Mesothelial cell of epicardium (in vitro differentiated cells): ENCODE measurements at regions not wholly inside any gene's neighbourhood (a gene's known extent, or its start where the extent isn't known, plus 50 kb on each side); places are given as distances from the start of the nearest gene placed in this dataset.

Source experiments
- DNase-seq, 2 experiments: peaks; one replicate each; pipeline ENCODE4 v3.0.0; 2021; ENCODE audit warnings: low spot score in 2 of 2; ENCODE audit not compliant: unreplicated experiment in 2 of 2
- H3K27ac Mint-ChIP-seq: 2 replicates; pipeline ENCODE4 v1.8.0; 2021; ENCODE audit warnings: mixed read lengths
- H3K27me3 Mint-ChIP-seq: 2 replicates; pipeline ENCODE4 v1.8.0; 2021; ENCODE audit warnings: low read depth, mixed read lengths
- H3K36me3 Mint-ChIP-seq: 2 replicates; pipeline ENCODE4 v1.8.0; 2021; ENCODE audit warnings: mixed read lengths
- H3K4me1 Mint-ChIP-seq: 2 replicates; pipeline ENCODE4 v1.8.0; 2021; ENCODE audit warnings: mixed read lengths
- H3K4me3 Mint-ChIP-seq: 2 replicates; pipeline ENCODE4 v1.8.0; 2021; ENCODE audit warnings: mild to moderate bottlenecking, moderate library complexity, mixed read lengths
- H3K9me3 Mint-ChIP-seq: 2 replicates; pipeline ENCODE4 v1.8.0; 2021; ENCODE audit warnings: mixed read lengths
- TF ChIP-seq, protein P1 (sequence below): fragments of 200-600 bp; sonication (generic); IDR thresholded peaks from one replicate; pipeline ENCODE4 v1.5.0; 2021; ENCODE audit warnings: antibody characterized with exemption; ENCODE audit not compliant: unreplicated experiment

DNA sequence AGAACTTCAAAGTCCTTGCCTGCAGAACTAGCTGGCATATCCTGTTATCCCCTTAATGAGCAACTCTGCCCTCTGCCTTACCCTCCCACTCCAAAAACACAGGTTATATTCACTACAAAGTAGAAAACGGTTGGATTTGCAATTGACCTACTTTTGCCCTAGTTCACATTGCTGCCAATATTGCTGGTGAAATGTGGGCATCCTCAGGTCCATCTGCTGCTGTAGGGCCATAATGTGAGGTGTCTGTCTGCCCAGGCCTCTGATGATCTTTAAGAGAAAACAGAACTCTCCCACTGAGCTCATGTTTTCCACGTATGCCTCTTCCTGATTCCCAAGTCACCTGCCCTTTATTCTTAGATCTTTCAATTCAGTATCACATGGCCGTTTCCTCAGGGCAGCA is 294.0 kb upstream of the CDH20 start:
- Mint-ChIP-seq H3K36me3 (no peaks in the 10 kb centered on the region), H3K27ac (no peak overlapping the region), H3K27me3 (no peaks in the 10 kb centered on the region), H3K9me3 (peaks cover 10% of the 10 kb centered on the region), H3K4me1 (no peaks in the 10 kb centered on the region), H3K4me3 (no peak overlapping the region)
- TF ChIP-seq, protein P1, sequence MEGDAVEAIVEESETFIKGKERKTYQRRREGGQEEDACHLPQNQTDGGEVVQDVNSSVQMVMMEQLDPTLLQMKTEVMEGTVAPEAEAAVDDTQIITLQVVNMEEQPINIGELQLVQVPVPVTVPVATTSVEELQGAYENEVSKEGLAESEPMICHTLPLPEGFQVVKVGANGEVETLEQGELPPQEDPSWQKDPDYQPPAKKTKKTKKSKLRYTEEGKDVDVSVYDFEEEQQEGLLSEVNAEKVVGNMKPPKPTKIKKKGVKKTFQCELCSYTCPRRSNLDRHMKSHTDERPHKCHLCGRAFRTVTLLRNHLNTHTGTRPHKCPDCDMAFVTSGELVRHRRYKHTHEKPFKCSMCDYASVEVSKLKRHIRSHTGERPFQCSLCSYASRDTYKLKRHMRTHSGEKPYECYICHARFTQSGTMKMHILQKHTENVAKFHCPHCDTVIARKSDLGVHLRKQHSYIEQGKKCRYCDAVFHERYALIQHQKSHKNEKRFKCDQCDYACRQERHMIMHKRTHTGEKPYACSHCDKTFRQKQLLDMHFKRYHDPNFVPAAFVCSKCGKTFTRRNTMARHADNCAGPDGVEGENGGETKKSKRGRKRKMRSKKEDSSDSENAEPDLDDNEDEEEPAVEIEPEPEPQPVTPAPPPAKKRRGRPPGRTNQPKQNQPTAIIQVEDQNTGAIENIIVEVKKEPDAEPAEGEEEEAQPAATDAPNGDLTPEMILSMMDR, result no peak
- DNase-seq, result no peak

DNA sequence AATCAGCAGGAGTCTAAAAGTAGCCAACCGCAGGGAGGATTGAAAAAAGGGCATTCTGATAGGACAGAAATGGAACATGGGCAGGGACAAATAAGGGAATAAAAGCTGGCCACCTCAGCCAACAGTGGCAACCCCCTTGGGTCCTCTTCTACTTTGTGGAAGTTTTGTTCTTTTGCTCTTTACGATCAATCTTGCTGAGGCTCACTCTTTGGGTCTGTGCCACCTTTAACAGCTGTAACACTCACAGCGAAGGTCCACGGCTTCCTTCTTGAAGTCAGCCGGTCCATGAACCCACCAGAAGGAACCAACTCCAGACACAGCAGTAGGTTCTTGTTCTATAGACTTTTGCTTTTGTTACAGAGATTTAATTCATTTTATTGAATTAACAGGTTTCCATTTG is 285.4 kb upstream of the CDH20 start:
- TF ChIP-seq, protein P1, result no peak
- peaks cover 16% of the 10 kb centered on the region for H3K9me3 Mint-ChIP-seq
- H3K4me1 Mint-ChIP-seq, result no peaks in the 10 kb centered on the region
- no peaks in the 10 kb centered on the region for H3K27me3 Mint-ChIP-seq
- H3K36me3 Mint-ChIP-seq, result no peaks in the 10 kb centered on the region
- H3K27ac Mint-ChIP-seq, result no peak overlapping the region
- H3K4me3 Mint-ChIP-seq, result no peak overlapping the region
- no peak for DNase-seq

DNA sequence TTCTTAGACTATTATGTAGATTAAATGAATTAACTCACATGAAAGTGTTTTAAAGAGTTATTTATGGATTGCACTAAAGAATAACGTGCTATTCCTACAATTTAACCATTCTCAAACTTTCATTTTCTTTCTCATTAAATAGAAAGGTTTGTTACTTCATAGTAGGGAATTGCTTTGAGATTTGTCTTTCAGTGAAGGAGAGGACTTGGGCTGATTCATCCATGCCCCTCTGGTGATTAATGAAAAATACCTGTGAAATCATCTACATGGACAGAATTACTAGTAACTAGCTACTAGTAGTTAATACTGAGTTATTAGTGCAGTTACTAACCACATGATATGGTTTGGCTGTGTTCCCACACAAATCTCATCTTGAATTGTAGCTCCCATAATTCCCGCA is 275.8 kb upstream of the CDH20 start:
- TF ChIP-seq, protein P1, result no peak
- H3K4me3 Mint-ChIP-seq, result no peak overlapping the region
- no peaks in the 10 kb centered on the region for H3K36me3 Mint-ChIP-seq

DNA sequence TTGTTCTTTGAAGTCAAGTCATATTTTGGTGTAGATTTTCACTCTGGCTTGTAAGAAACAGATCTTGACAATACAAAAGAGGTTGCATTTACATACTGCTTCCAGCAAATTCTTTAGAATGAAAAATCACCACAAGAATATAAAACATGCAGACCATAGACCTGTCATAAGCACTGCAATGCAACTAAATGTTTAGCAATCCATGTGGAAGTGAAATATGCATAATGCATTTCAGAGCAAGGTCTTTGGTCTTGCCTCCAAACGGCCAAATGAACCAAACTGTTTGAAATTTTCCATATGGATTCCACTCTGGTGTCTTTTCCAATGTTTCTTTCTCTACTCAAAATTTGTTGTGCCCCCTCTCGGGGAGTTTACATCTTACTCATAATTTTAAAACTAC is 271.0 kb upstream of the CDH20 start:
- no peak for DNase-seq
- TF ChIP-seq, protein P1, result no peak
- Mint-ChIP-seq H3K4me3 (no peak overlapping the region), H3K4me1 (no peaks in the 10 kb centered on the region), H3K36me3 (no peaks in the 10 kb centered on the region), H3K9me3 (no peaks in the 10 kb centered on the region), H3K27me3 (peaks cover 4% of the 10 kb centered on the region), H3K27ac (no peak overlapping the region)

More for the DNA sequence above, 275.8 kb upstream of the CDH20 start:
- H3K9me3 Mint-ChIP-seq, result peaks cover 9% of the 10 kb centered on the region
- H3K27ac Mint-ChIP-seq, result no peak overlapping the region
- H3K4me1 Mint-ChIP-seq, result no peaks in the 10 kb centered on the region
- DNase-seq, result no peak
- no peaks in the 10 kb centered on the region for H3K27me3 Mint-ChIP-seq

DNA sequence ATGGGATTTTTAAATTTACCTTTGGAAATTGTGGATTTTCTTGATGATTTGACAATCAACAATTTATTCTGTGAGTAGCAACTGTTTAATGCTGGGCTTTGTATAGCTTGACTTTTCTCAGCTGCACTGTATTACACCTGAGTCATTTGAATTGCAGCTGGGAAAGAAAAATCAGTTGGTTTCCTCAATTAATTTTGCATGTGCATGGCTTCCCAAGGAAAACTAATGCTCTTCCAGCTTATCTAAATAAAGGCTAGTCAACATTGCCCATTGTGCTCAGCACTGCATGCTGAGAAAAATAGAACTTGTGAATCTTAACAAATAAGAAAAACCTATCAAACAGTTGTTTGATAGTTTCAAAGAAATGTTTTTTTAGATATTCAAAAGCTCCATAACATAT is 268.3 kb upstream of the CDH20 start:
- no peak for DNase-seq
- peaks cover 4% of the 10 kb centered on the region for H3K27me3 Mint-ChIP-seq
- no peaks in the 10 kb centered on the region for H3K36me3 Mint-ChIP-seq
- no peak overlapping the region for H3K4me3 Mint-ChIP-seq
- no peaks in the 10 kb centered on the region for H3K9me3 Mint-ChIP-seq
- no peaks in the 10 kb centered on the region for H3K4me1 Mint-ChIP-seq
- TF ChIP-seq, protein P1, result no peak
- no peak overlapping the region for H3K27ac Mint-ChIP-seq

DNA sequence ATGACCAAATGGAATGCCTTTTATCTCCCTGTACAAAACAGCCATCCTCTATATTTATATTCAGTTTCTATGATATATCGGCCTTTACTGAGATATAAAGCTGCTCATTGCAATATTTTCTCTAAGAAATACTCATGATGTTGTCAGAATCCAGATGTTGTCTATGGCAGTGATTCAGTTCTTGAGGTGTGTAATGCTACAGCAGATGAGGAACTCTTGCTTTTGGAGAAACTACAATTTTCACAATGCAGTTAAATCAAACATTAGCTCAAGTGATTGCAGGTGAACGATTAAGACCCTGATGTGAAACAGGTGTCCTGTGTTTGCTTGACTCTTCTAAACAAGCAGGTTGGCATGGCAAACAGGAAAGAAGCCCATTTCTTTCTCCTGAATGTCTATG is 256.2 kb upstream of the CDH20 start:
- Mint-ChIP-seq H3K4me1 (no peaks in the 10 kb centered on the region), H3K4me3 (no peak overlapping the region), H3K36me3 (no peaks in the 10 kb centered on the region), H3K27me3 (no peaks in the 10 kb centered on the region), H3K27ac (no peak overlapping the region), H3K9me3 (no peaks in the 10 kb centered on the region)
- DNase-seq, result no peak
- TF ChIP-seq, protein P1, result no peak
